Neural crest cell (in vitro differentiated cells): ENCODE measurements at regions not wholly inside any gene's neighbourhood (a gene's known extent, or its start where the extent isn't known, plus 50 kb on each side); places are given as distances from the start of the nearest gene placed in this dataset.
"Not testable (repeated sequence)": the region's sequence is repeated elsewhere in the genome, so short reads cannot be mapped to it uniquely, and the experiment has no call there.

Source experiments
- DNase-seq: peaks from one replicate; pipeline ENCODE4 v3.0.0; 2021; ENCODE audit warnings: low read depth, mixed read lengths, low spot score
- H3K27ac Mint-ChIP-seq: one replicate; pipeline ENCODE4 v1.8.0; 2021; ENCODE audit warnings: mild to moderate bottlenecking, mixed read lengths; ENCODE audit not compliant: unreplicated experiment
- H3K27me3 Mint-ChIP-seq: 2 replicates; pipeline ENCODE4 v1.8.0; 2021; ENCODE audit warnings: low read depth, mild to moderate bottlenecking, mixed read lengths
- H3K36me3 Mint-ChIP-seq: 2 replicates; pipeline ENCODE4 v1.8.0; 2021; ENCODE audit warnings: low read depth, mild to moderate bottlenecking, mixed read lengths
- H3K4me1 Mint-ChIP-seq: 2 replicates; pipeline ENCODE4 v1.8.0; 2021; ENCODE audit warnings: mixed read lengths
- H3K4me3 Mint-ChIP-seq: one replicate; pipeline ENCODE4 v1.8.0; 2021; ENCODE audit warnings: mild to moderate bottlenecking, mixed read lengths
- H3K9me3 Mint-ChIP-seq: 2 replicates; pipeline ENCODE4 v1.8.0; 2021; ENCODE audit warnings: mixed read lengths
- CTCF ChIP-seq: fragments of 200-600 bp; sonication (generic); conservative IDR thresholded peaks from 2 replicates; pipeline ENCODE4 v1.5.0; 2021; ENCODE audit warnings: antibody characterized with exemption, mild to moderate bottlenecking

GRCh38 chr9:115551396-115551795 lies 433.4 kb upstream of the TNC start:
- H3K27me3 Mint-ChIP-seq = no peaks in the 10 kb centered on the region
- peaks cover 5% of the 10 kb centered on the region for H3K4me1 Mint-ChIP-seq
- peaks cover 4% of the 10 kb centered on the region for H3K9me3 Mint-ChIP-seq
- H3K36me3 Mint-ChIP-seq = peaks cover 3% of the 10 kb centered on the region
- no peak overlapping the region for H3K4me3 Mint-ChIP-seq
- TF ChIP-seq CTCF = no peak
- no peak for DNase-seq
- no peak overlapping the region for H3K27ac Mint-ChIP-seq

GRCh38 chr9:115553060-115553773 lies 435.3 kb upstream of the TNC start:
- TF ChIP-seq CTCF = no peak
- no peak overlapping the region for H3K27ac Mint-ChIP-seq
- H3K27me3 Mint-ChIP-seq = no peaks in the 10 kb centered on the region
- H3K4me1 Mint-ChIP-seq = no peaks in the 10 kb centered on the region
- H3K36me3 Mint-ChIP-seq = peaks cover 7% of the 10 kb centered on the region
- H3K9me3 Mint-ChIP-seq = peaks cover 8% of the 10 kb centered on the region
- H3K4me3 Mint-ChIP-seq = no peak overlapping the region
- no peak for DNase-seq

GRCh38 chr9:115556432-115556831 lies 438.5 kb upstream of the TNC start:
- H3K4me3 Mint-ChIP-seq = no peak overlapping the region
- no peak overlapping the region for H3K27ac Mint-ChIP-seq
- H3K4me1 Mint-ChIP-seq = no peaks in the 10 kb centered on the region
- H3K36me3 Mint-ChIP-seq = peaks cover 7% of the 10 kb centered on the region
- H3K9me3 Mint-ChIP-seq = peaks cover 8% of the 10 kb centered on the region
- no peaks in the 10 kb centered on the region for H3K27me3 Mint-ChIP-seq
- DNase-seq = no peak
- no peak for TF ChIP-seq CTCF

GRCh38 chr9:115575147-115575546 lies 457.2 kb upstream of the TNC start:
- H3K36me3 Mint-ChIP-seq = no peaks in the 10 kb centered on the region
- no peak overlapping the region for H3K27ac Mint-ChIP-seq
- H3K4me1 Mint-ChIP-seq = no peaks in the 10 kb centered on the region
- H3K27me3 Mint-ChIP-seq = no peaks in the 10 kb centered on the region
- TF ChIP-seq CTCF = no peak
- H3K4me3 Mint-ChIP-seq = no peak overlapping the region
- H3K9me3 Mint-ChIP-seq = peaks cover 3% of the 10 kb centered on the region
- no peak for DNase-seq

GRCh38 chr9:115585458-115585857 lies 467.5 kb upstream of the TNC start:
- H3K27me3 Mint-ChIP-seq, H3K27ac Mint-ChIP-seq, H3K4me3 Mint-ChIP-seq, H3K36me3 Mint-ChIP-seq, H3K4me1 Mint-ChIP-seq, H3K9me3 Mint-ChIP-seq, DNase-seq: not testable (repeated sequence)

- no peak for DNase-seq
- no peak for TF ChIP-seq CTCF
- Mint-ChIP-seq H3K36me3 (no peaks in the 10 kb centered on the region), H3K9me3 (no peaks in the 10 kb centered on the region), H3K27me3 (no peaks in the 10 kb centered on the region), H3K27ac (no peak overlapping the region), H3K4me1 (peaks cover 9% of the 10 kb centered on the region), H3K4me3 (no peak overlapping the region)
These were observed 469.4 kb upstream of the TNC start for GRCh38 chr9:115587310-115587709.
